HG03378 (cell line): ENCODE measurements at regions not wholly inside any gene's neighbourhood (a gene's known extent, or its start where the extent isn't known, plus 50 kb on each side); places are given as distances from the start of the nearest gene placed in this dataset.

Experiments used
- ATAC-seq: cut with Tn5 transposase; IDR thresholded peaks from one replicate; pipeline ENCODE4 v1.9.1; 2021; ENCODE audit warnings: mild to moderate bottlenecking, moderate library complexity; ENCODE audit not compliant: unreplicated experiment

DNA sequence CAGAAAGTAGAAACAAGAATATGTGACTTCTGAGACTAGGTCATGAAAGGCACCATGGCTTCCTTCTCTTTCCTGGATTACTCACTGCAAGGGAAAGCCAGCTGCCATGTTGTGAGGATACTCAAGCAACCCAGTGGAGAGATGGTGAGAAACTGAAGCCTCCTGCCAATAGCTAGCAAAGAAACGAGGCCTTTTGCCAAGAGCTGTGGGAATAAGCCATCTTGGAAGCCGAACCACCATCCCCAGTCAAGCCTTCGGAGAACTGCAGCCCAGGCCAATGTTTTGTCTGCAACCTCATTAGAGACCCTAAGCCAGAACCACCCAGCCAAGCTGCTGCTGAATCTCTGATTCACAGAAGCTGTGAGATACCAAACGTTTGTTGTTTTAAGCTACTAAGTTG is 104.7 kb upstream of the CRHR1 start:
- ATAC-seq, result no peak

- ATAC-seq, result no peak
Observed at GRCh38 chr17:45680360-45680759, 103.8 kb upstream of the CRHR1 start.

GRCh38 chr17:45681706-45682105 is 102.4 kb upstream of the CRHR1 start:
- ATAC-seq, result no peak

GRCh38 chr17:45686250-45686649 is 97.9 kb upstream of the CRHR1 start:
- ATAC-seq, result no peak

DNA sequence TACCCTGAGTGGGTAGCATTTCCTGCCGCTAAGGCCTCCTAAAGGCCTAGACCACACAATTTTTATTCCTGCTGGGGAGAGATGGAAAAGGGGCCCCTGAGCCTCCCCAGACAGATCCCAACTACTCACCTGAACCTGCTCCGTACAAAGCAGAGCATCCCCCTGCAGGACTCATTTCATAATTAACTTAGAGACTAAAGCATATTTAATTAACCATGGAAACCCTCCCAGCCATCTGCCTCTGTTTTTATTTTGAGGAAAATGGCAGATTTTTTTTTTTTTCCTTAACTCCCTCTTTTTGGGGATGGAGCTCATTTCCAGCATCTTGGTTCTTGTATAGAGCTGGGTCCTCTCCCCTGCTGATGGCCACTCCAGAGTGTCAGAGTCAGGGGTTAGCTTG is 96.5 kb upstream of the CRHR1 start:
- no peak for ATAC-seq

GRCh38 chr17:45688353-45688752 is 95.8 kb upstream of the CRHR1 start:
- ATAC-seq, result no peak

DNA sequence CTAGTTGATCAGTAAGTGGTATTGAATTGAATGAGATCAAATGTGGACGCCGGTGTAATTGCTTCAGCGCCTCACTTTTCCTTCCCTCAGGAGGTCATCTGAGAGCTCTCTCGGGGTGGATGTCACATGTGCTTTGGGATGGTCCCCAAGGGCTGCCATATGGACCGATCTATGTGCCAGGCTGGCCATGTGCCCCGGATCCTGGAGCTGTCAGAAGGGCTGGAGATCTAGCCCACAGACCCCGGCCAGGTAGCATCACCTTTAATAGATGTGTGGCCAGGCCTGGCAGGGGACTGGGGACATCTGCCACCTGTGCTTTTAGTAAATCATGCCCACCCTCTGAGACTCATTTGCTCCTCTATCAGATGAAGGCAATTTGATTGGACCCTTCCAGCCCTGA is 95.3 kb upstream of the CRHR1 start:
- no peak for ATAC-seq

GRCh38 chr17:45689451-45689850 is 94.7 kb upstream of the CRHR1 start:
- ATAC-seq, result no peak

DNA sequence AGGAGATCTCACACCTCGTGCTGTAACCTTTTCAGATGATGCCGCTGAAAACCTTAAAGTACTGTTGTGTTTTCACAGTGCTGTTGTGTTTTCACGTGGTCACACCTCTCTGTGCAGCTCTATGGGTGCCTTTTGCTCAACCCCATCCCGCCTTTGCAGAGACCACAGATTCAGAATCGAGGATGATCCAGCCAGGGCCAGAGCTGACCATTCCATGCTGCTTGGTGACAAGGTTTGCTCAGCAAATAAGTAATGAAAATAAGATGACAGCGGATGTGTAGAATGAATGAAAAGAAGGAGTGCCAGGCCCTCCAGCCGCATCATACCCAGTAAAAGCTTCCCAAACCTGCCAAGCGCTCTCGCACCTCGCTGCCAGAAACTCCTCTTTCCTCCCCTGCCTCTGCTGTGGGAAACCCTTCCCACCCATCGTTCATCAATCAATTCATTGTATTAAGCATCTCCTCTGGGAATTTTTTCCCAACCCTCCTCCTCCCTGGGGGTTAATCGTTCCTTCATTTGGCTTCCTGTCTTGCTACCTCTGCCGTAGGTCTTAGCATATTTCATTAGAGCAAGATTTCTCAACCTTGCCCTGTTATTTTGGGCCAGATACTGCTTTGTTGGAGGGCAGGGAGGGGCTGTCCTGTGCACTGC is 93.4 kb upstream of the CRHR1 start:
- no peak for ATAC-seq

GRCh38 chr17:45692661-45693060 is 91.5 kb upstream of the CRHR1 start:
- ATAC-seq, result no peak

- no peak for ATAC-seq
Observed at GRCh38 chr17:45693792-45694191, 90.3 kb upstream of the CRHR1 start.

DNA sequence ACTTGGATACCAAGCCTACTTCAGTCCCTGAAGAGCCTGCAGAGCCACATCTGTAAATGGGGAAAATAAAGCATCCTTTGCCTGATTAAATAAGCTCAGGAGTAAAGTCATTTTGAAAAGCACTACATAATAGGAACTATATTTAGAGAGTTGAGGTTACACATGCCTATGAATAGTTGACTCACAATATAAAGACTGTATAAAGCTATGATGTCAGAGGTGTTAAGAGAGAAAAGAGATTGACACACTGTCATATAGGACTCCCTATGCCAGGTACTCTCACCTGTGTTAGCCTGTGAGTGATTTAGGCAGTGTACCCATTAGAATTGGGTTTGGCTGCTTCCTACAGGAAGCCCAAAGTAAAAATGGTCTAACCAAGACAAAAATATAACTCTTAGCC is 87.7 kb upstream of the CRHR1 start:
- ATAC-seq, result no peak

DNA sequence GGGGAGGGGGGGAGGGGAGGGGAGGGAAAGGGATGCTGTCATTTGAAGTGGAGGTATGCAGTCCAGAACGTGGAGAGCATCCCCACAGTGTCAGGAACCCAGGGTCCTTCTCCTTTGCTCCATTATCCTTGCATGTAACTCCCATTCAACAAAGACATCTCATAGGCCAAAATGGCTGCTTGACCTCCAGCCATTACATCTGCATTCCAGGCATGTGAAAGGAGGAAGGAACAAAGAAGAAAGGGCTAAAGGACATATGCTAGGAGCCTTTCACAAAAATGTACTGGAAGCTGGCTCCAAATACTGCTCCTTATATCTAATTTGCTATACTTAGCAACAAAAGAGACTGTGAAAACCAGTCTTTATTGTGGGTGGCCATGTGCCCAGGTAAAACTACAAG is 87.0 kb upstream of the CRHR1 start:
- no peak for ATAC-seq

DNA sequence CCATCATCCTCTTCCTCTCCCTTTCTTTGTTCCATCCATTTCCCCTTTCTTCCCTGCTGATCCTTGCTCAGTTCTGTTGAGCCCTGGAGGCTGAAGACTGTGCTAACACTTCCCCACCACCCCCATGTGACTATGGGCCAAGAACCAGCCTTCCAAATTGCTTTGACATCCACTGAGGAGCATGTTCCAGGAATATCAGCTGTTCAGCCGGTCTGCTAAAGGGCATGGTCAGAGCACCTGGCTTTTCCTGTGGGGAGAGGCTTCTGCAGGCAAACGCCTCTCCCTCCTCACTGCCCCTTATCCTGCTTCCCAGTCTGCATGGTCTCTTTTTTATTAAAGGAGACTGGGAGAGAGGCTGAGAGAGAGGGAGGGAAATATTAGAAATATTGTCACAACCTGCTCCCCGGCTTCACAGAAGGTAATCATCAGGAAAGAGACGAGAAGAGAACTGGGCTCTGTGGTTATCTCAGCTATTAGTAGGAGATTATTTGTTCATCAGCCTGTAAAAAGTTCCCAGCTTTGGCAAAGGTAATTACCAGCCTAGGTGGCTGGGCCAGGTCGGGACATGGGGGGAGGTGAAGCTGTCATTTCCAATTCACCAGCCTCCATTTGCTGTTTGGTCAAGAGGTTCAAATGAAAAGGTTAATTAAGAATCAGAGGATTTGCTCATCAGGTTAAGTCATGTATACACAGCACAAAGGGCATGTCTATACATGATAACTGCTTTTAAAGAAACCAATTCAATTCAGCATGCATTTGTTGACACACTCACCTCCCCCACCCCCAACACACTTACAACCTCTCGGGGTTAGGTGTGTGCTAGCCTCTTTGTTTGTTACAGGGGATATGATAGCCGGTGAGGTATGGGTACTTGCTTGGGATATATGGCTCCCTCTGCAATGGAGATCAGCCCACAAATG is 83.7 kb upstream of the CRHR1 start:
- no peak for ATAC-seq

GRCh38 chr17:45702666-45703266 is 81.4 kb upstream of the CRHR1 start:
- no peak for ATAC-seq

GRCh38 chr17:45703348-45703747 is 80.8 kb upstream of the CRHR1 start:
- ATAC-seq, result no peak

GRCh38 chr17:45703806-45704205 is 80.3 kb upstream of the CRHR1 start:
- no peak for ATAC-seq

GRCh38 chr17:45704251-45704650 is 79.9 kb upstream of the CRHR1 start:
- no peak for ATAC-seq

DNA sequence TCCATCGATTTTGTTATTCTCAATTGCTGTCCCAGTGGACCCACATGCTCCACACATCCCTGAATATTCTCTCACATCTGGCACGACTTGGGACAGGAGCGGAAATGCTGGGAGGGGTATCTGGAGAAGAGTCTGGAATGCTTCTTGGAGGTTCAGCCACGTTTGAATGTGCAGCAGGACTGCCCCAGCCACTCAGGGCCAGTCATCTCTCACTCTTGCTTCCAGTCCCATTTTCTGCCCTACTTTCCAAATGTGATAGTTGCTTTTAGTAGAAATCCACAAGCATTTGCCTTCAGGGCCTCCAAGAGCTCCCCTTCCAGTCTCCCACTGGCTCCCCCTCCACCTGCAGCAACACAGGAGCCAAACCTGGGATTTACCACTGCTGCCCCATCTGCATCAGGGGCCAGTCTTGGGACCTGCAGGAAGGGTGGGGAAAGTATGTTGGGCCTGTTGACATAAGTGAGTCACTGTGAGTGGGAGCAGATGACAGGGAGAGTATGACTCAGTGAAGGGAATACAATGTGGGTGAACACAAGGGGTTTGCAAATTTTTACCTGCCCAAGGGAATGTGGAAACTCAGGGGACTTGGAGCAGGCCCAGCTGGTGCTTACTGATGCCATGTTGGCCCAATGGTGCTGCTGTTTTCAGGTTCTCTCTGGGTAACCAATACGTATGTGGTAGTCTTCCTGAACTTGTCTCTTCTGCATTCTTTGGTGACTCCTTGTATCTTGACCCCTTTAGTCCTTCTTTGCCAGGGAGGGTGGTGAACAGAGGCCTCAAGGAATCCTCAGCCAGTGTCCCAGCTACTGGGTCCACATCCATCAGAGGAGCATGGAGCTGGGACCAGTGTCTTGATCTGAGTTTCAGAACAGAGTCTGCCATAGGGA is 78.8 kb upstream of the CRHR1 start:
- no peak for ATAC-seq

DNA sequence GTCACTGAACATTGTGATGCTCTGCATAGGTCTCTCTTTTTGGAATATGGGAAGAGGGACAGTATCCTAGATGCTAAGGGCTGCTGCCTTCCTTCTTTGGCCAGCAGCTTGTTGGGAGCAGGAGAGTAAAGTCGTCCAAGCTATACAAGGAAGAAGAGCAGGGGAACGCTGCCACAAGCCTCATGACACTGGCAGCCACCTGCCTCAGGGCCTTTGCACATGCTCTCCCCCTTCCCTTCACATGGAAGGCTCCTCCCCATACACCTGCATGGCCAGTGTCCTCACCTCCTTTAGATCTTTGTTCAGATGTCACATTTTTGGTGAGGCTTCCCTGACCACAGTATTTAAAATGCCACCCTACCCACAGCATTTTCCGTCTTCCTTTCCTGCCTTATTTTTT is 78.1 kb upstream of the CRHR1 start:
- no peak for ATAC-seq

GRCh38 chr17:45708707-45709290 is 75.3 kb upstream of the CRHR1 start:
- ATAC-seq, result no peak
